ENCODE measurements at regions not wholly inside any gene's neighbourhood (a gene's known extent, or its start where the extent isn't known, plus 50 kb on each side); places are given as distances from the start of the nearest gene placed in this dataset.

DNA sequence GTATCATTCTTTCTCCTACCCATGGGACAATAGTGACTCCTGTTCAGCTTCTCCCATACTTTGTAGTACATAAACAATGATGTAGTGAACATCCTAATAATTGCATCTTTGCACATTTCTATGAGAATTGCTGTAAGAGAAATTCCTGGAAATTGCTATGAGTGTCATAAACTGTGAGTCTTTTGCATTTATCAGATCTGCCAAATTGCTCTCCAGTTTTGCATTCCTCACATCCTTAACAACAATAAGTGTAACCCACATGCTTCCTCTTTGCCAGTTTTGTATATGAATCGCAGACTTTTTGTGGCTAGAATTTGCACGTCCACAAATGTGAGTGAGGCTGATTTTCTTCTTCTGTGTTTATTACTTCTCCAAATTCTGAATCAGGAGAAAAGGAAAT lies 124.0 kb upstream of the TBX5 start:
- TF ChIP-seq, protein P1, sequence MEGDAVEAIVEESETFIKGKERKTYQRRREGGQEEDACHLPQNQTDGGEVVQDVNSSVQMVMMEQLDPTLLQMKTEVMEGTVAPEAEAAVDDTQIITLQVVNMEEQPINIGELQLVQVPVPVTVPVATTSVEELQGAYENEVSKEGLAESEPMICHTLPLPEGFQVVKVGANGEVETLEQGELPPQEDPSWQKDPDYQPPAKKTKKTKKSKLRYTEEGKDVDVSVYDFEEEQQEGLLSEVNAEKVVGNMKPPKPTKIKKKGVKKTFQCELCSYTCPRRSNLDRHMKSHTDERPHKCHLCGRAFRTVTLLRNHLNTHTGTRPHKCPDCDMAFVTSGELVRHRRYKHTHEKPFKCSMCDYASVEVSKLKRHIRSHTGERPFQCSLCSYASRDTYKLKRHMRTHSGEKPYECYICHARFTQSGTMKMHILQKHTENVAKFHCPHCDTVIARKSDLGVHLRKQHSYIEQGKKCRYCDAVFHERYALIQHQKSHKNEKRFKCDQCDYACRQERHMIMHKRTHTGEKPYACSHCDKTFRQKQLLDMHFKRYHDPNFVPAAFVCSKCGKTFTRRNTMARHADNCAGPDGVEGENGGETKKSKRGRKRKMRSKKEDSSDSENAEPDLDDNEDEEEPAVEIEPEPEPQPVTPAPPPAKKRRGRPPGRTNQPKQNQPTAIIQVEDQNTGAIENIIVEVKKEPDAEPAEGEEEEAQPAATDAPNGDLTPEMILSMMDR (IDR thresholded peaks at IDR 0.05; ENCODE audit: insufficient read depth, low read depth, low read length) = no peak
- no peak for TF ChIP-seq EZH2 (IDR thresholded peaks at IDR 0.05; ENCODE audit: insufficient read depth, low read length)

All from astrocyte (in vitro differentiated cells and primary cell).